Stimulated activated naive CD8-positive, alpha-beta T cell treated with anti-CD3 and anti-CD28 coated beads, Interleukin-15, Interleukin-2, amounts not matched to agents 100 U/mL and 50 U/mL, for 24 hours (primary cell): ENCODE measurements at regions not wholly inside any gene's neighbourhood (a gene's known extent, or its start where the extent isn't known, plus 50 kb on each side); places are given as distances from the start of the nearest gene placed in this dataset.
"Not testable (repeated sequence)": the region's sequence is repeated elsewhere in the genome, so short reads cannot be mapped to it uniquely, and the experiment has no call there.

ENCODE experiments used
- ATAC-seq: fragments of 150-1000 bp; cut with Tn5 transposase; one replicate; pipeline ENCODE4 v1.10.0; 2021
- DNase-seq: peaks from one replicate; pipeline ENCODE4 v3.0.0; 2021

DNA sequence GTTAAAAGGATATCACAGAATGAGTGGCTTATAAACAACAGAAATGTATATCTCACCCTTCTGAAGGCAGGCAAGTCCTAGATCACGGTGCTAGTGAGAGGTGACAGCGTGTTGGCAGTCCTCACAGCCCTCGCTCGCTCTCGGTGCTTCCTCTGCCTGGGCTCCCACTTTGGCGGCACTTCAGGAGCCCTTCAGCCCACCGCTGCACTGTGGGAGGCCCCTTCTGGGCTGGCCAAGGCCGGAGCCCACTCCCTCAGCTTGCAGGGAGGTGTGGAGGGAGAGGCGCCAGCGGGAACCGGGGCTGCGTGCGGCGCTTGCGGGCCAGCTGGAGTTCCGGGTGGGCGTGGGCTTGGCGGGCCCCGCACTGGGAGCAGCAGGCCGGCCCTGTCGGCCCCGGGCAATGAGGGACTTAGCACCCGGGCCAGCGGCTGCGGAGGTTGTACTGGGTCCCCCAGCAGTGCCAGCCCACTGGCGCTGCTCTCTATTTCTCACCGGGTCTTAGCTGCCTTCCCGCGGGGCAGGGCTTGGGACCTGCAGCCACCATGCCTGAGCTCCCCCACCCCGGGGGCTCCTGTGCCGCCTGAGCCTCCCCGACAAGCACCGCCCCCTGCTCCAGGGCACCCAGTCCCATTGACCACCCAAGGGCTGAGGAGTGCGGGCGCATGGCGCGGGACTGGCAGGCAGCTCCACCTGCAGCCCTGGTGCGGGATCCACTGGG lies 778.1 kb downstream of the DIPK2A start:
- ATAC-seq, DNase-seq: not testable (repeated sequence)

DNA sequence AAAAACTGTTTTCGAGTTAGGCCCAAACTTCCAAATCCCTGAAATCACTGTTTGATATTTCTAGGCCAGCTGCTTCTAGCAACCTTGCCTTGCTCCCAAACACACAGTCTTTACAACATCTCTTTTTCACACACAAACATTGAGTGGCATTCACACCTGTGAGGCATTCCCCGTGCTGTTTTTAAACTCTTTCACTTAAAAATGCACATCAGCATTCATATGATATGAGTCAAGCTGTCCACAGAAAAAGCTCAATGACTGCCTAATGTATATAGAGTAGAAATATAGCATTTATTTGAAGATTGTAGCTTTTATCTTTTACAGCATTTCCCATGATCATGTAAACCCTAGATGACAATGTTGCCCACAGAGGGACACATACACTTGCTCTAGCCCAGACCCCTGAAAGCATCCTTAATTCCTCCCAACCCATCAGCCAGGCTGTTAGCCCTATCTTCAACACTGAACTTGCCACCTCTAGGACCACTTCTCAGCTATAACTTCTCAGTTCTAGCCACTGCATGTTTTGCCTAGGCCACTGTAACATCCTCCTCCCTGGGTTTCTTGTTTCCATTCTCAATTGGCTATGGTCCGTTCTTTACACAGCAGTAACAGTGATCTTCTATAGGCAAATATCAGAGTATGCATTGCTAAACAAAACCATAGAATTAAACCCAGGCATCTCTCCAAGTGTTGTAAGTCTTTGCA lies 782.6 kb downstream of the DIPK2A start:
- ATAC-seq, result no peak
- DNase-seq, result no peak

DNA sequence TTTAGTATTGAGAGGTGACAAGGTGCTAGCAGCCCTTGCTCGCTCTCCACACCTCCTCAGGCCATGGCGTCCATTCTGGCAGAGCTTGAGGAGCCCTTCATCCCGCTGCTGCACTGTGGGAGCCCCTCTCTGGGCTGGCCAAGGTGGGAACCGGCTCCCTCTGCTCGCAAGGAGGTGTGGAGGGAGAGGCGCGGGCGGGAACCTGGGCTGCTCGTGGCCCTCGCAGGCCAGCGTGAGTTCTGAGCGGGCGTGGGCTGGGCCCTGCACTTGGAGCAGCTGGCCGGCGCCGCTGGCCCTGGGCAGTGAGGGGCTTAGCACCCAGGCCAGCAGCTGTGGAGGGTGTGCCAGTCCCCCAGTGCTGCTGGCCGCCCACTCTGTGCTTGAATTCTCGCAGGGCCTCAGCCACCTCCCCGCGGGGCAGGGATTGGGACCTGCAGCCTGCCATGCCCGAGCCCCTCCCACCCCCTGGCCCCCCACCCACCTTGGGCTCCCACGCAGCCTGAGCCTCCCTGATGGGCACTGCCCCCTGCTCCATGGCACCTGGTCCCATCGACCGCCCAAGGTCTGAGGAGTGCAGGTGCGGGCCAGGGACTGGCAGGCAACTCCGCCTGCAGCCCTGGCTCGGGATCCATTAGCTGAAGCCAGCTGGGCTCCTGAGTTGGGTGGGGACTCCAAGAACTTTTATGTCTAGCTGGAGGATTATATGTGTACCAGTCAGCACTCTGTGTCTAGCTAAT lies 785.2 kb downstream of the DIPK2A start:
- ATAC-seq (no peak), DNase-seq (no peak)

DNA sequence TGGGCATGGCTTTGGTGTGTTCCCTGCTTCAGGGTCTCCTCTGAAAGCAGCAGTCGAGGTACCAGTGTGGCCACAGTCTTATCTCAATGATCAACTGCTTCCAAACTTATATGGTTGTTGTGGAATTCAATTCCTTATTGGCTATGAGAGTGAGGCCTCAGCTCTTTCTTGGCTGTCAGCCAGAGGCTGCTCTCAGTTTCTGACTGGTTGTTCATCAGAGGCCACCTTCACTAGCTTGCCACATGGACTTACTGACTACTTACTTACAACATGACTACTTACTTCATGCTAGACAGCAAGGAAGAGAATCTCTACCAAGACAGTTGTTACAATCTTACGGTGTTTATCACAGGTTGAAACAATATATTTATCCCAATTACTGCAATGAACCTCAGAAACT lies 789.2 kb downstream of the DIPK2A start:
- DNase-seq, result no peak
- ATAC-seq, result no peak

DNA sequence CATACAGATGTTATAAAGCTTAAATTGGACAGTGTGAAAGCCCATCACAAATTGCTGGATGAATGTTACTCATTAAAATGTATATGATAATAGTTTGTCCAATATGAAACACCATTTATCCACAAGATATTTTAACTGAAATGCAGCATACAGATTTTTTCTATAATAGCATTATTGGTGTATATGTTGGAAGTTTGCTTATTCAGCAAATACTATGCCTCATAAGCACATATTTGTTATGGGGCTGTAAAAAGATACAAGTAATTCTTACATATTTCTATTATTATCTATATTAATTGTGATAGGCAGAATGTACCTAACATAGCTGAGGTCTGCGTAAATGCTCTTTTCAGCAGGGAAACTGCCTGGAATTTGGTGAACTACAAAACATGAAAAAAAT lies 790.5 kb downstream of the DIPK2A start:
- ATAC-seq, result no peak
- no peak for DNase-seq

DNA sequence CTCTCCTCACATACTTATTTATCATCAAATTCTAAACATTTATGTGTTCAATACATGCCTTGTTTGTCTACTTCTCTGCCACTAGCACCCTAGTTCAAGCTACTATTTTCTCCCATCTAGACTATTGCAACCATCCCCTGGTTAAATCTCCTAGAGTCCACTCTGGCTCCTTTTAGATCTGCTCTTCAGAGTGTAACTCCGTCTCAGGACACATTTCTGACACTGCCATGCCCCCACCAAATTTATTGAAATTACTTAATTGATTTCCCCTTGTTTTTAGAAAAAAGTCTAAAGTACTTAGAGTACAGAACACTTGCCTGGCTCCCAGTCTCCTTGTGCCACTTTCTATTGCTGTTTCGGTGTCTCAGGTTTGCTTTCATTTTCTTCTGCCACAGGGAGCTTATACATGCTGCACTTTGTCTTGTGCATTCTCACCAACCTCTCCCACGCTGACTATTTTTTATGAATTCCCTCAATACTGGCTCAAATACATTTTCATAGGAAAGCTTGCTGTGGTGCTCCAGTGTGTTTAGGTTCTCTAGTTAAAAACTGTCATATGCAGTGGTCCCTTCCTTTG lies 792.3 kb downstream of the DIPK2A start:
- DNase-seq (no peak), ATAC-seq (no peak)

DNA sequence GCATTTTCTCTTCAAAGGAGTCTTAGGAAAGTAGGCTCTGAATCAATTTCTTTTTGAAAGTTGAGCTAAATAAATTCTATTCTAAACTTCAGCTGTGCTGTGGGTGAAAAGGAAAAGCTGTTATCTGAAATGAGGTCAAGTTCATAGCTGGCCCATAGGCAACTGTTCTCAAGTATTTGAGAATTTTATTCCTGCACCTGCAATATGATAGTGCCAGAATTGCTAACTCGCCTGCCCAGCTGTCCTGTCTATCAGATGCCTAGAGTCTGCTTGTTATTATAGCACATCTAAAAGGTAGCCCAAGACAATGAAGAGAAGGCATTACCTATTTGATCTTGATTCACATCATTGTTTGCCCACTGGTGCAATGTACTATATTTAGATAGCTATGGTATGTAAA lies 798.7 kb downstream of the DIPK2A start:
- DNase-seq (no peak), ATAC-seq (no peak)

DNA sequence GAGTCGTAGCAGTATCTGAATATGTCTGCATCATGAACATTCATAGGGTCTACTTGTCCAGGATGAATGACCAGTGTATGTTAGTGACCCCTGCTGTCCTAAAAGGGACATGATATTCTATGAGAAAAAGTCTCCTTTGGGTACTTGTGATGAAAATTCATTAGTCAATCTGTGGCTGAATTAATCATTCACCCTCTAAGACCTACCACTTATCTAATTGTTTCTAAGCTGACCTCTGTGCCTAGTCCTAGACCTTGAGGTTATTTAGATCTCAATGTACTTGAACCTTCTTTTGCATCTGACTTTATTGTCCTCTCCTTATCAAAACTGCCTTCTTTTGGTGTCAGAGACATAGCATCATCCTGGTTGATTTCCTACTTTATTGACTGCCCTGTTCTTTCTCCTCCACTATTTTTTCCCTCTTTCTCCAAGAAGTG lies 799.3 kb downstream of the DIPK2A start:
- ATAC-seq (no peak), DNase-seq (no peak)

DNA sequence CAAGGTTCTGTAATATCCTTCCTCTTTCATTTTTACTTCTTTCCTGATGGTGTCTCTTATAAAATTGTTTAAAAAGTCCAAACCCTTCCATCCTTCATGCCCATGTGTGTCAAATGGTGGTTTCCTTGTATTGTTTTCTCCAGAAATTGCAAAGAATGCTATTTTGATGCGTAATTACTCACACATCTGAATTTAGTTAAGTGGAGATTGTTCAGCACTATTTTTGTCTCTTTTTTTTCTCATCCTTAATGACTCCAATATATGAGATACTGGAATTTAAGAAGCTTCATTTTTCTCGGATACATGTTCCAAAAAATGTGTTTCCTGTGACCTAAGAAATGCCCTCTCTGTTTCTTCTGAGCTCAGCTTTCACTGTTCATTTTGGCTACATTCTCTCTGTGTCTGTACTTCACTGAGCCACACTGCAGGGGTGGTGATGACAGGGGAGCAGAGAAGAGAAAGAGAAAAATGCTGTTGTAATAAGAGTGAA lies 799.8 kb downstream of the DIPK2A start:
- ATAC-seq, result no peak
- DNase-seq, result no peak

DNA sequence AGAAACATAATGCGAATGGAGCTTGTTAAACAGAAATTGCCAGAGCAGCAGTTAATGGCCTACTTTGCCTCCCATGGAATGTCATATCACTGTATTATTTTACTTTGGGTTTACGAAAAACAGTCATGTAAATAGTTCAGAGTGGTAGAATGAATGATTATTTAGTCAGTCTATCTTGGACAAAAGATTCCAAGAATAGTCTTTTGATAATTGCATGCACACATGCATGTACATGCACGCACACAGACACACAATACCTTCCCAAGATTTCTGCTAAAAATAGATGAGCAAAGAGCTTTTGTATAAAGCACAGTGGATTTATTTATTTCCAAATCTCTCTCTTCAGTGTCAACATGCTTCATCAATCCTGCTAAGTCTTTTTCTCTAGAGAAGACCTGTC lies 800.7 kb downstream of the DIPK2A start:
- DNase-seq (no peak), ATAC-seq (no peak)

DNA sequence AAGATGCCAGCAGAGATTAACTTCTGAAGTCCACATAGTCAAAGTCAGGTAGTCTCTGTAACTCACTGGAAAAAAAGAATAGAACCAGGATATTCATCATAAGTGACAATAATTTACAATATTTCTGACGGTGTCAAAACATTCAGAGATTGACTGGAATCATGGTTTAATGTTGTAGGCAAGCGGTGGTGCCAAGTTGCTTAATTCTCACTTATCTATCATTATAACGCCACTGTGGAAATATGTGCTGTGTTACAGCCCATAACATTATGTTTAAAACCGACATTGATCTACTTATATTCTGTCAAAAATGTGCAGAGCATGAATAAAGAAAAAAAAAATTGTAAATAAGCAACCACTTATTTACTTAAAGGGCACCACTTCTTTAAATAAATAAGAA lies 801.7 kb downstream of the DIPK2A start:
- no peak for ATAC-seq
- DNase-seq, result no peak

DNA sequence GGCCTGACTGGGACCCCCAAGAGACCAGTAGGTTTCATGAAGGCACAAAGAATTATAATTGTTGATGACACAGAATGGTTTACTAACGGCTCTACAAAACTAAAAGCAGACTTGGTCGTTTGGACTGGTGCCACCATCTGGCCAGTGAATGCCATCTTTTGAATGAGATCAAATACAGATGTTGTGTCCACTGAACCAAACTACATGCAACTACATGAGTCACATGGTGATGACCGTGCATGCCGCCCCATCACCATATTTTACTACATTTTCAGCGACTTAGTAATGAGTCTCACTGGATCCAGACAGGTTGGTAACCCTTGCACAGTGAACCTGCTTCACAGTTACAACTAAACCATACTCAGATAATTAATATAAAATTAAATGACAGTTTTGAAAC lies 803.3 kb downstream of the DIPK2A start:
- DNase-seq (no peak), ATAC-seq (no peak)

DNA sequence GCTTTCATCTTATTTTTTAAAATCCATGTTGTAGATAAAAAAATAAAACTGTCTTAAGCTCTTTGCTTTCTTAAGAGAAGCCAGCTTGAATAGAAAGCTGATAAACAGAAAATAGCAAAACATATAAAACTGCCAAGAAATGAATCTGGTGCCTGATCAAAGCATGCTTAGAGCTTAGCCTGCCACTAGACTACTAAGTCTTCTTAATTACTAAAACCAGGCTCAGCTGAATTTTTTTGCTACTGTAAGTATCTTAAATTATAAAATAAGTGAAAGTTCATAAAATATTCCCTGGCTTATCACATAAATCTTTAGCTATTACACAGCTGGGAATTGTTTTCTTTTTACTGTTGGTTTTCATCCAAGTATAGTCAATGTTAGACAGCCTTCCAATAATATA lies 803.9 kb downstream of the DIPK2A start:
- no peak for DNase-seq

DNA sequence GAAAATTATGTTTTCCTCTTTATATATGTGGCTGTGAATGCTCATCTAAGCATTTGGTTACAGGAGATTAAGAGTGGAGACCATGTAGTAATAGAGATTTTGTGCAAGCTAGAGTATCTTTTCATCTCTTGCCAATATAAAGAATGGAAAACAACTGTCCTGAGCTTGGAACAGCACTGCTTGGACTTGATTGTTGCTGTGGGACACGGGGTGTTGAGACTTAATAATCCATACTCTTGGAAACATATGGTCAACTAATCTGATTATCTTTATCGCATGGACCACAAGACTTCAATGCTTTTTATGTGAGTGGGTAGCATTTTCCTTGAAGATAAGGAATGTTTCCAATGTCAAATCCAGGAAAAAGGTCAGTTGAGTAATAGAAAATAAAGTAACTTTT lies 806.3 kb downstream of the DIPK2A start:
- DNase-seq (no peak), ATAC-seq (no peak)

More for the DNA sequence above, 803.9 kb downstream of the DIPK2A start:
- no peak for ATAC-seq

DNA sequence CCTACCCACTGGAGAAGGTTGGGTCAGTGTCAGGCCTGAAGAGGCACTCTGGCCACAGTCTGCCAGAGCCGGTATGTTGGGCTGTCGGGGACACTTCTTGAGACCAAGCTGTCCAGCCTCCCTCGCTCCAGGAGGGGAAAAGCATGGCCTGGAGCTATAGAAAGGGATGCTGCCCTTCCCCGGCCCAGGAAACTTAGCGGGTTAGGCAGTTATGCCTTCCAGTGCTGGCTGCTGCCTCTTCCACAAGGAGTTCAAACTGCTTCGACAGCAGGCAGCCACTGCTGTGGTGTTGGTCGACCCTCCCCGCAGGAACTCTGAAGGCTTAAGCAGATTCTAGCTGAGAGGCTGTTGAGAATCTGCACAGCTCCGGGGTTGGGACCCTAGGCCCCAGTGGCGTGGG lies 819.4 kb downstream of the DIPK2A start:
- ATAC-seq, result no peak
- no peak for DNase-seq

DNA sequence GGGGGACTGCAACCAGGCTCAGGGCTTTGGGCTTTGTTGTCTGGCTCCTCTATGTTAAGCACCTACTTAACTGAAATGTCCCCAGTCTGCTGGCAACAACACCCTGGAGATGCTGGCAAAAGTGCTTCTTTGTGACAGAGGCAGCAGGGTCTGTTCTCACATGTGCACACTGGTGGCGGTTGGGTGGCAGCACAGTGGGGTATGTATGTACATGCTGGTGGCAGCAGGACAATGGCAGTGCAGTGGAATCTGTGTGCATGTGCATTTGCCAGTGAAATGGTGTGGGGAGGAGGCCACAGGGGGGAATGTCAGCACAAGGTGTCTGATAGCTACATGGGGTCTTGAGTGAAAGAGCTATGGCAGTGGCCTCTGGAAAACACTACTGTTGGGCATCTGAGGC lies 830.3 kb downstream of the DIPK2A start:
- no peak for ATAC-seq

DNA sequence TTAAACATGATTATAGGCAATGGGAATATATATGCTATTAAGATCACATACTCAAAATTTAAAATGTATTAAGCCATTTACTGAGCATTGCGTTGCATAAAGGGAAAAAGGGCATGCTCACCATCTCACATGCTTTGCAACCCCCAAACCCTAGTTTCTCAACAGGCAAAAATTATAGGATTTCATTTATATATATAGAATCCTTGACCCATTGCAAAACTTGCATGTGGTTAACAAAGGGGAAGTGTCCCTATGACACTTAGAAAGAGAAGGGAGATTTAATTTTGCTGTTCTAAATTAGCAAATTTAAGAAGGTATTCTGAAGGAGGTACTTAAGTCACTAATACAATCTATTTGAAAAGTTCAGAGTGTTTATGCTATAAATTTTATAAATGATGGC lies 837.8 kb downstream of the DIPK2A start:
- DNase-seq, result no peak
- no peak for ATAC-seq

More for the DNA sequence above, 830.3 kb downstream of the DIPK2A start:
- DNase-seq, result no peak

DNA sequence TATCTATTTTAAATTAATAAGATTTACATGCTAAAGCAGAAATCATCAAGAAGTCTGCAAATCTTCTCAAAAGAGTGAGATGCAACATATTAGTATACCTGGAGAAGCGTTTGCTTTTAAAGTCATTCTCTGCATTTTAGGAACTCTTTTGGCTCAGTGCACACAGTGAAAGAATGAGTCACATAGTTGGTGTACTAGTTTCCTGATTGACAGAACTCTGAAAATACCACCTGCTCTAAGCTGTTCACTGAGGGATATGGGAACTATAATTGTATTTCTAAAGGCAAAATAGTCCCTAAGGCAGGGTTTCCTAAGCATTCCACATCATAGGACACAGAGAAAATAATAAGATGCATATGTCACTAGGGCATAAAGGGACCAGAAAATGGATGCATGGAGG lies 838.5 kb downstream of the DIPK2A start:
- no peak for ATAC-seq
- DNase-seq, result no peak

DNA sequence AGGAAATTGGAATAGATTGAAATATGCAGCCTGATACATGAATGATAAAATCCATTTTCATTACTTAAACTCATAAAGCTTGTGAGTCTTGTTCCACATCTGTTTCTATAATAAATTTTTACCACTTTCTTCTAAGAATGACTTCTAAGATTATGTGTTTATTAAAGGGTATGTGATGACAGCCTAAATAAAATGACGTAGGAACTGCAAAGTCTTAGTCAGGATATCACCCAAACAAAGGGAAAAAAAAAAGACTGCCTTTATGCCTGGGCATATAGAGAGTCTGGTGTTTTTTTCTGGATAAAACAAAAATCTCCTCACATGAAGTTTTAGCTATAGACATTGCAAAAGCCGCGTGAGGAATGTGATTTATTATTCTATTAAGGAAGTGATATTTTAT lies 844.0 kb downstream of the DIPK2A start:
- ATAC-seq, result no peak

DNA sequence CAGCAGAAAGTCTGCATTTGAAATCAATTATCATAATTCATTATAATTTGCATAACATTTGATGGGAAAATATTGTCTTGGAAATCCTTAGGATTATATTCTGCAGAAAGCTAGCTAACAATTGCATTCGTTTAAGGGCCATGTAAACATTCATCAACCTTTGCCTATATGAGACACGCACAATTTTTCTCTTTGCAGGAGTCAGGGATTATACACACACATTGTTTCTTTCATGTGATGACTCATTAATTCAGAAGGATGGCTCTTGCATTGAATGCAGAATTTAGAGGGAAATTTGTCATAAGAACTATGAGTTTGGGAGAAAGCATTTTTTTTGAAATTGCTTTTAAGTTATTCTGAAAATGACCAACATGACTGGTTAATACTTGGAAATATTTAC lies 844.7 kb downstream of the DIPK2A start:
- ATAC-seq (no peak), DNase-seq (no peak)

More for the DNA sequence above, 844.0 kb downstream of the DIPK2A start:
- DNase-seq, result no peak

DNA sequence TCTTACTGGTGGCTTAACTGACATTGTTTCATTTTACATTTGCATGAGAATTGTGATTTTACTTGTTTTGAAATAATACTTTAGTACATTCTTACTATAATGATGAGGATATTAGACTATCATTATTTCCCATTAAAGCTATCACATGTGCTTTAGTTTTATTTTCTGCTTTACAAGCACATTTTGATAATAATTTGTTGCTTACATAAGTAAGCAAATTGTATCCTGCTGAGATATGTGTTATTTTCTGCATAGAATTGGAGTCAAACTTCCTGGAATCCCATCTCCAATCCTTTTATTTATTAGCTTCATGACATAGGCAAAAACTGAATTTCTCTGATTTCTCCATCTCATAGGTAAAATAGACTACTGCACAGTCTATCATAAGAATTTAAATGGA lies 847.4 kb downstream of the DIPK2A start:
- ATAC-seq (no peak), DNase-seq (no peak)

DNA sequence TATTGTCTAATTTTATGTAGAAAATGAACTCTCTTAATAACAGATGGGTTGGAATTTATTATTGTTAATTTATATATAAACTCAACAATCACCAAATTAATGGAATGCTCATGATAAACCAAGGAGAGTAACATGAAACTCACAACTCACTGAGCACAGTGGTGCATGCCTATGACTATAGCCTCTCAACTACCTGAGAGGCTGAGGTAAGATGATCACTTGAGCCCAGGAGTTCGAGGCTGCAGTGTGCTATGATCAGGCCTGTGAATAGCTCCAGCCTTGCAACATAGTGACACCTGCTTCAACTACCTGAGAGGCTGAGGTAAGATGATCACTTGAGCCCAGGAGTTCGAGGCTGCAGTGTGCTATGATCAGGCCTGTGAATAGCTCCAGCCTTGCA lies 848.6 kb downstream of the DIPK2A start:
- ATAC-seq, DNase-seq: not testable (repeated sequence)

DNA sequence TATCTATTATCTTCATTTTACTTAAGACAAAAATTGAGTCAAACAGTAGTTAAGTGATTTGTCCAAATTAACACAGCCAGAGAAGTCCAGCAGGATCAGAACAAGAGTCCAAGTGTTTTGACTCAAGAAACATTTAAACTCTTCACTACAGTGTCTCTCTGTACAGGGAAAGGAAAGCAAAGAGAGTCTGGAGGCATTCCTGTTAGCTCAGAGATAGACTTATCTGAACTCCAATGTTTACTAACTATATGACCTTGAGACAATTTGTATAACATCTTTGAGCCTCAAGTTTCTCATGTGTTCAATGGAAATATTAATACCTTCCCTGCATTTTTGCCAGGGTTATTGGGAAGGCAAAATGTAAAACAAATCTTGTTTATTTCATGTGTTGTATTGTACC lies 849.1 kb downstream of the DIPK2A start:
- DNase-seq (no peak), ATAC-seq (no peak)
